ENCODE measurements at regions not wholly inside any gene's neighbourhood (a gene's known extent, or its start where the extent isn't known, plus 50 kb on each side); places are given as distances from the start of the nearest gene placed in this dataset.
"Not testable (repeated sequence)": the region's sequence is repeated elsewhere in the genome, so short reads cannot be mapped to it uniquely, and the experiment has no call there.

DNA sequence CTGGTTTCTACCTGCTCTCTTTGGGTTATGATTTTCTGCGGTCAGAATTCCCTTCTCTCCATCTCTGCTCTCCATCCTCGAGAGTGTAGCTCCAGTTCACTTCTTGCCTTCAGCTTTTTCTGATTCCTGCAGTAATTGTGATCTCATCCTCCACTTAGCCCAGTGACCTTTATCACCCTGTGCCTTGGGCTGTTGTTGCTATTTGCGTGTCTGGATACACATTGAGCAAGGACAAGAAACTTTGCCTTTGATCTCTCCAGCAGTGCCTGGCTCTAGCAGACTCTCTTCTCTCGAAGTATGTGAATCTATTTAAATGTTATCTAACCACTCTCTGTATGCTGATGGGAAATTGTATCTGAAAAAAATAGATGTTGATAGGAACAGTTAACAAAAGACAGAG, 76.4 kb upstream of the MARK1 start:
- no peak for ATAC-seq (ENCODE audit: low FRiP score)
- intact Hi-C loops (cut with DNase I), result no loop called here

DNA sequence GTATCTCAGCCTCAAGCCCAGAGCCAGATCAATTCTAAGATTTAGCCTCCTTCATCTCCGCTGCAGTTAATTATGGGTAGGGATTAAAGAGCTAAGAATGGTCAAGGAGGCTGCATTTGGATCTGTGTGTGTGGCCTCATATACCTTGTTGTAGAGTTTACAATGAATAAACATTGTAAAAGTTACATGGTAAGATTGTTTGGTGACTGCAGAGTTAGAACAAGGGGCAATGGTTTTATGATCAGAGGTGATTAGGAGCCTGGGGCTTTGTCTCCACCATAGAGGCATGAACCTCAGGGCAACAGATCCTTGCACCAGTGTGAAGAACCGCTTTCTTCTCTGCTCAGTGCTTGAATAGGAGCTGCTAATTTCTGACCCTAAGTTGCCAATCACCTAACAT, 77.0 kb upstream of the MARK1 start:
- H3K27me3 ChIP-seq (ENCODE audit: control insufficient read depth in 1 of 2, insufficient read depth in 2 of 2, low read length in 1 of 2), result no peaks in the 10 kb centered on the region
- H3K36me3 ChIP-seq (ENCODE audit: control insufficient read depth in 1 of 2, insufficient read depth in 2 of 2, low read length in 1 of 2), result no peaks in the 10 kb centered on the region
- intact Hi-C loops (cut with DNase I), result no loop called here
- H3K4me1 ChIP-seq (ENCODE audit: control insufficient read depth in 1 of 2, insufficient read depth in 2 of 2, low read length in 2 of 2), result no peaks in the 10 kb centered on the region
- ATAC-seq (ENCODE audit: low FRiP score) (no peak), DNase-seq (no peak)
- H3K4me3 ChIP-seq (ENCODE audit: low read length in 2 of 2), result no peak overlapping the region
- no peaks in the 10 kb centered on the region for H3K9me3 ChIP-seq (ENCODE audit: control insufficient read depth, low read length)
- 83 to 88% methylated on average over 2 of the region's 2 CpGs for WGBS, 2 donors
- no peak overlapping the region for H3K27ac ChIP-seq (ENCODE audit: low read depth in 1 of 2, low read length in 2 of 2)

More for the DNA sequence above, 76.4 kb upstream of the MARK1 start:
- no peaks in the 10 kb centered on the region for H3K4me1 ChIP-seq (ENCODE audit: control insufficient read depth in 1 of 2, insufficient read depth in 2 of 2, low read length in 2 of 2)
- H3K27ac ChIP-seq (ENCODE audit: low read depth in 1 of 2, low read length in 2 of 2), result no peak overlapping the region
- DNase-seq, result no peak
- H3K27me3 ChIP-seq (ENCODE audit: control insufficient read depth in 1 of 2, insufficient read depth in 2 of 2, low read length in 1 of 2), result no peaks in the 10 kb centered on the region
- H3K9me3 ChIP-seq (ENCODE audit: control insufficient read depth, low read length), result no peaks in the 10 kb centered on the region
- H3K4me3 ChIP-seq (ENCODE audit: low read length in 2 of 2), result no peak overlapping the region
- whole genome bisulfite sequencing, 2 donors, result 49 to 58% methylated on average over 4 of the region's 4 CpGs
- no peaks in the 10 kb centered on the region for H3K36me3 ChIP-seq (ENCODE audit: control insufficient read depth in 1 of 2, insufficient read depth in 2 of 2, low read length in 1 of 2)

- ATAC-seq (ENCODE audit: low FRiP score) (no peak), DNase-seq (no peak)
- Histone ChIP-seq H3K4me3 (ENCODE audit: low read length in 2 of 2) (no peak overlapping the region), H3K27ac (ENCODE audit: low read depth in 1 of 2, low read length in 2 of 2) (no peak overlapping the region), H3K27me3 (ENCODE audit: control insufficient read depth in 1 of 2, insufficient read depth in 2 of 2, low read length in 1 of 2) (no peaks in the 10 kb centered on the region), H3K4me1 (ENCODE audit: control insufficient read depth in 1 of 2, insufficient read depth in 2 of 2, low read length in 2 of 2) (no peaks in the 10 kb centered on the region), H3K36me3 (ENCODE audit: control insufficient read depth in 1 of 2, insufficient read depth in 2 of 2, low read length in 1 of 2) (no peaks in the 10 kb centered on the region), H3K9me3 (ENCODE audit: control insufficient read depth, low read length) (no peaks in the 10 kb centered on the region)
- intact Hi-C loops (cut with DNase I), result no loop called here
- 86 to 87% methylated on average over 4 of the region's 4 CpGs for WGBS, 2 donors
Observed at GRCh38 chr1:220448217-220448616, 79.7 kb upstream of the MARK1 start.

GRCh38 chr1:220444586-220444985, 83.3 kb upstream of the MARK1 start:
- H3K36me3 ChIP-seq (ENCODE audit: control insufficient read depth in 1 of 2, insufficient read depth in 2 of 2, low read length in 1 of 2); H3K4me1 ChIP-seq (ENCODE audit: control insufficient read depth in 1 of 2, insufficient read depth in 2 of 2, low read length in 2 of 2); intact Hi-C loops (cut with DNase I); H3K27ac ChIP-seq (ENCODE audit: low read depth in 1 of 2, low read length in 2 of 2); H3K27me3 ChIP-seq (ENCODE audit: control insufficient read depth in 1 of 2, insufficient read depth in 2 of 2, low read length in 1 of 2); ATAC-seq (ENCODE audit: low FRiP score); H3K4me3 ChIP-seq (ENCODE audit: low read length in 2 of 2); H3K9me3 ChIP-seq (ENCODE audit: control insufficient read depth, low read length); DNase-seq: not testable (repeated sequence)
- WGBS, 2 donors, result 47 to 49% methylated on average over 3 of the region's 3 CpGs

- Histone ChIP-seq H3K36me3 (ENCODE audit: control insufficient read depth in 1 of 2, insufficient read depth in 2 of 2, low read length in 1 of 2) (no peaks in the 10 kb centered on the region), H3K4me3 (ENCODE audit: low read length in 2 of 2) (no peak overlapping the region), H3K27ac (ENCODE audit: low read depth in 1 of 2, low read length in 2 of 2) (no peak overlapping the region), H3K27me3 (ENCODE audit: control insufficient read depth in 1 of 2, insufficient read depth in 2 of 2, low read length in 1 of 2) (no peaks in the 10 kb centered on the region), H3K9me3 (ENCODE audit: control insufficient read depth, low read length) (no peaks in the 10 kb centered on the region), H3K4me1 (ENCODE audit: control insufficient read depth in 1 of 2, insufficient read depth in 2 of 2, low read length in 2 of 2) (no peaks in the 10 kb centered on the region)
- DNase-seq (no peak), ATAC-seq (ENCODE audit: low FRiP score) (no peak)
- intact Hi-C loops (cut with DNase I), result no loop called here
- WGBS, 2 donors, result 57 to 60% methylated on average over 3 of the region's 3 CpGs
Observed at GRCh38 chr1:220441211-220441610, 86.7 kb upstream of the MARK1 start.

DNA sequence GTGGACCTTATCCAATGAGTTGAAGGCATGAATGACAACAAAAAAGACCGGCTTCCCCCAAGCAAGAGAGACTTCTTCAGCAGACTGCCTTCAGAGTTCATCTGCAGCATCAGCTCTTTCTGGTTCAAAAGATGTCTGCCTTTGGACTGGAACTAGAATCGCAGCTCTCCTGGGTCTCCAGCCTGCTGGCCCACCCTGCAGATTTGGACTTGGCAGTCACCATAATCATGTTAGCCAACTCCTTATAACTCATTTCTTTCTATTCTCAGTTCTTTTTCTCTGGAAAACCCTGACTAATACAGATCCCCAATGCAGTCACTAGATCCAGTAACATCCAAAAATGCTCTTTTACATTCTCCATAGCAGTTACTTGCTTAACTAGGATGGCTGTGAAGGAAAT, 89.2 kb upstream of the MARK1 start:
- intact Hi-C loops (cut with DNase I), result no loop called here
- Histone ChIP-seq H3K4me1 (ENCODE audit: control insufficient read depth in 1 of 2, insufficient read depth in 2 of 2, low read length in 2 of 2) (no peaks in the 10 kb centered on the region), H3K4me3 (ENCODE audit: low read length in 2 of 2) (no peak overlapping the region), H3K36me3 (ENCODE audit: control insufficient read depth in 1 of 2, insufficient read depth in 2 of 2, low read length in 1 of 2) (no peaks in the 10 kb centered on the region), H3K27ac (ENCODE audit: low read depth in 1 of 2, low read length in 2 of 2) (no peak overlapping the region), H3K9me3 (ENCODE audit: control insufficient read depth, low read length) (no peaks in the 10 kb centered on the region), H3K27me3 (ENCODE audit: control insufficient read depth in 1 of 2, insufficient read depth in 2 of 2, low read length in 1 of 2) (no peaks in the 10 kb centered on the region)
- ATAC-seq (ENCODE audit: low FRiP score), result no peak
- WGBS, 2 donors, result 92 to 93% methylated on average over 2 of the region's 2 CpGs
- DNase-seq, result no peak

- Histone ChIP-seq H3K4me3 (ENCODE audit: low read length in 2 of 2) (no peak overlapping the region), H3K9me3 (ENCODE audit: control insufficient read depth, low read length) (no peaks in the 10 kb centered on the region), H3K27ac (ENCODE audit: low read depth in 1 of 2, low read length in 2 of 2) (no peak overlapping the region), H3K36me3 (ENCODE audit: control insufficient read depth in 1 of 2, insufficient read depth in 2 of 2, low read length in 1 of 2) (no peaks in the 10 kb centered on the region), H3K27me3 (ENCODE audit: control insufficient read depth in 1 of 2, insufficient read depth in 2 of 2, low read length in 1 of 2) (no peaks in the 10 kb centered on the region), H3K4me1 (ENCODE audit: control insufficient read depth in 1 of 2, insufficient read depth in 2 of 2, low read length in 2 of 2) (no peaks in the 10 kb centered on the region)
- 95 to 100% methylated on average over 1 of the region's 1 CpG for WGBS, 2 donors
- intact Hi-C loops (cut with DNase I), result no loop called here
- DNase-seq (no peak), ATAC-seq (ENCODE audit: low FRiP score) (no peak)
Observed at GRCh38 chr1:220432408-220432807, 95.5 kb upstream of the MARK1 start.

- H3K9me3 ChIP-seq (ENCODE audit: control insufficient read depth, low read length), result no peaks in the 10 kb centered on the region
- H3K27ac ChIP-seq (ENCODE audit: low read depth in 1 of 2, low read length in 2 of 2), result no peak overlapping the region
- intact Hi-C loops (cut with DNase I), result no loop called here
- no peaks in the 10 kb centered on the region for H3K27me3 ChIP-seq (ENCODE audit: control insufficient read depth in 1 of 2, insufficient read depth in 2 of 2, low read length in 1 of 2)
- DNase-seq, result no peak
- H3K4me1 ChIP-seq (ENCODE audit: control insufficient read depth in 1 of 2, insufficient read depth in 2 of 2, low read length in 2 of 2), result no peaks in the 10 kb centered on the region
- WGBS, 2 donors, result 52 to 67% methylated on average over 7 of the region's 7 CpGs
- no peaks in the 10 kb centered on the region for H3K36me3 ChIP-seq (ENCODE audit: control insufficient read depth in 1 of 2, insufficient read depth in 2 of 2, low read length in 1 of 2)
- no peak for ATAC-seq (ENCODE audit: low FRiP score)
- no peak overlapping the region for H3K4me3 ChIP-seq (ENCODE audit: low read length in 2 of 2)
Observed at GRCh38 chr1:220431554-220432239, 96.2 kb upstream of the MARK1 start.

- Histone ChIP-seq H3K27me3 (ENCODE audit: control insufficient read depth in 1 of 2, insufficient read depth in 2 of 2, low read length in 1 of 2) (no peaks in the 10 kb centered on the region), H3K4me1 (ENCODE audit: control insufficient read depth in 1 of 2, insufficient read depth in 2 of 2, low read length in 2 of 2) (no peaks in the 10 kb centered on the region), H3K36me3 (ENCODE audit: control insufficient read depth in 1 of 2, insufficient read depth in 2 of 2, low read length in 1 of 2) (no peaks in the 10 kb centered on the region), H3K27ac (ENCODE audit: low read depth in 1 of 2, low read length in 2 of 2) (no peak overlapping the region), H3K4me3 (ENCODE audit: low read length in 2 of 2) (no peak overlapping the region), H3K9me3 (ENCODE audit: control insufficient read depth, low read length) (no peaks in the 10 kb centered on the region)
- WGBS, 2 donors, result 38 to 41% methylated on average over 2 of the region's 2 CpGs
- intact Hi-C loops (cut with DNase I), result no loop called here
- no peak for ATAC-seq (ENCODE audit: low FRiP score)
- DNase-seq, result no peak
Observed at GRCh38 chr1:220430586-220430985, 97.3 kb upstream of the MARK1 start.

Data from aorta (tissue), 5 donors.